ENCODE measurements at regions not wholly inside any gene's neighbourhood (a gene's known extent, or its start where the extent isn't known, plus 50 kb on each side); places are given as distances from the start of the nearest gene placed in this dataset.

DNA sequence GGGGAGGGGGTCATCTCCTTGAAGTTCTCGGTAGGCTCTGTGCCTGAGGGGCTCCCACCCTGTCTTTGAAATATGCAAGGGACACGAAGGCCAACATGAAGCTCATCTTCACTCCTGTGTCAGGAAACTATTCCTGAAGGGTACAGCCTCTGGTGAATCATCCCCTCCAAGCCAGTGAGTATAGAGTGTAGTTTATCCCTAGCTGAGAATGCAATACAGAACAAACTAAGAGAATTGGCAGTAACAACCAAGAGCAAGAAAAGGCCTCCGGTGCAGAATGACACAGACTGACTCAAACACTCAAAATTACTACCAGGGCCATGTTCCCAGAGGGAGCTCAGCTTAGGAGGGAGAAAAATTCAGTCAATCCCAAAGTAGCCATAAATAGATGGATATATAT lies 413.3 kb downstream of the BCL11A start:
- TF ChIP-seq CTCF (IDR thresholded peaks at IDR 0.05; ENCODE audit: insufficient read depth, low read length, poor library complexity, severe bottlenecking): no peak
- no peak for TF ChIP-seq EZH2phosphoT487 (conservative IDR thresholded peaks at IDR 0.05; ENCODE audit: low read length)
